ENCODE measurements at regions not wholly inside any gene's neighbourhood (a gene's known extent, or its start where the extent isn't known, plus 50 kb on each side); places are given as distances from the start of the nearest gene placed in this dataset.

DNA sequence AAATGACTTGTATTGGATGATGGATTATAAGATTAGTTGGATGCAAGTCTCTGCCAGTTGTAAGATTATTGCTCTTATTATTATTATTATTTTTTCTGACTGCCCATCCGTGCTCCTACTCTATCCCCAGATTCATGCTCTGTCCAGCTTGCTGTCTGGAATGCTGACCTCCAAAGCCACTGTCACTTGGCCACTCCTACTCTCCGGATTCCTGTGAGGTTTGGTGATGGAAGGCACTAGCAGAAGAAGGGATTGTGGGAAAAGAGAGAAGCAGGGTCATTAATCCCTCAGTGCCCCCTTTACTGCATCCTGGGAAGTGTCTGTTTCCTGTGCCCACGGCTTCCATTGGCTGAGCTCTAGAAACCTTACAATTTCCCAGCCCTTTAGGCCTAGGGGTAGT, 76.3 kb upstream of the IL12B start (continued):
- TF ChIP-seq, protein P1, sequence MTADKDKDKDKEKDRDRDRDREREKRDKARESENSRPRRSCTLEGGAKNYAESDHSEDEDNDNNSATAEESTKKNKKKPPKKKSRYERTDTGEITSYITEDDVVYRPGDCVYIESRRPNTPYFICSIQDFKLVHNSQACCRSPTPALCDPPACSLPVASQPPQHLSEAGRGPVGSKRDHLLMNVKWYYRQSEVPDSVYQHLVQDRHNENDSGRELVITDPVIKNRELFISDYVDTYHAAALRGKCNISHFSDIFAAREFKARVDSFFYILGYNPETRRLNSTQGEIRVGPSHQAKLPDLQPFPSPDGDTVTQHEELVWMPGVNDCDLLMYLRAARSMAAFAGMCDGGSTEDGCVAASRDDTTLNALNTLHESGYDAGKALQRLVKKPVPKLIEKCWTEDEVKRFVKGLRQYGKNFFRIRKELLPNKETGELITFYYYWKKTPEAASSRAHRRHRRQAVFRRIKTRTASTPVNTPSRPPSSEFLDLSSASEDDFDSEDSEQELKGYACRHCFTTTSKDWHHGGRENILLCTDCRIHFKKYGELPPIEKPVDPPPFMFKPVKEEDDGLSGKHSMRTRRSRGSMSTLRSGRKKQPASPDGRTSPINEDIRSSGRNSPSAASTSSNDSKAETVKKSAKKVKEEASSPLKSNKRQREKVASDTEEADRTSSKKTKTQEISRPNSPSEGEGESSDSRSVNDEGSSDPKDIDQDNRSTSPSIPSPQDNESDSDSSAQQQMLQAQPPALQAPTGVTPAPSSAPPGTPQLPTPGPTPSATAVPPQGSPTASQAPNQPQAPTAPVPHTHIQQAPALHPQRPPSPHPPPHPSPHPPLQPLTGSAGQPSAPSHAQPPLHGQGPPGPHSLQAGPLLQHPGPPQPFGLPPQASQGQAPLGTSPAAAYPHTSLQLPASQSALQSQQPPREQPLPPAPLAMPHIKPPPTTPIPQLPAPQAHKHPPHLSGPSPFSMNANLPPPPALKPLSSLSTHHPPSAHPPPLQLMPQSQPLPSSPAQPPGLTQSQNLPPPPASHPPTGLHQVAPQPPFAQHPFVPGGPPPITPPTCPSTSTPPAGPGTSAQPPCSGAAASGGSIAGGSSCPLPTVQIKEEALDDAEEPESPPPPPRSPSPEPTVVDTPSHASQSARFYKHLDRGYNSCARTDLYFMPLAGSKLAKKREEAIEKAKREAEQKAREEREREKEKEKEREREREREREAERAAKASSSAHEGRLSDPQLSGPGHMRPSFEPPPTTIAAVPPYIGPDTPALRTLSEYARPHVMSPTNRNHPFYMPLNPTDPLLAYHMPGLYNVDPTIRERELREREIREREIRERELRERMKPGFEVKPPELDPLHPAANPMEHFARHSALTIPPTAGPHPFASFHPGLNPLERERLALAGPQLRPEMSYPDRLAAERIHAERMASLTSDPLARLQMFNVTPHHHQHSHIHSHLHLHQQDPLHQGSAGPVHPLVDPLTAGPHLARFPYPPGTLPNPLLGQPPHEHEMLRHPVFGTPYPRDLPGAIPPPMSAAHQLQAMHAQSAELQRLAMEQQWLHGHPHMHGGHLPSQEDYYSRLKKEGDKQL (CRISPR knock-in tag; IDR thresholded peaks at IDR 0.05; ENCODE audit: borderline replicate concordance): no peak

DNA sequence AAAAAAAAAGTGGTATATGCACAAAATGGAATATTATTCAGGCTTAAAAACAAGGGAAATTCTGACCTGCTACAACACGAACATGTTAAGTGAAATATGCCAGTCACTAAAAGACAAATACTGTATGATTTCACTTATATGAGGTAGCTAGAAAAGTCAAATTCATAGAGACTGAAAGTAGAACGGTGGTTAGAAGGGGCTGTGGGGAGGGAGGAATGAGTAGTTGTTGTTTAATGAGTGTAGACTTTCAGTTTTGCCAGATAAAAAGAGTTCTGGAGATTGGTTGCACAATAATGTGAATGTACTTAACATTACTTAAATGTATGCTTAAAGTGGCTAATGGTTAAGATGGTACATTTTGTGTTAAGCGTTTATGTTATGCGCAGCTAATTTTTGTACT, 79.5 kb upstream of the IL12B start:
- no peak overlapping the region for H3K9ac ChIP-seq (ENCODE audit: insufficient read depth in 1 of 2, low read depth in 2 of 2, low read length in 2 of 2)
- no peak for FAIRE-seq
- intact Hi-C loops (cut with micrococcal nuclease) (no loop called here), in situ Hi-C loops (cut with MboI) (no loop called here)
- no peak for DNase-seq (ENCODE audit: extremely low read depth in 1 of 4, low spot score in 3 of 4)
- no peaks in the 10 kb centered on the region for H3K4me1 ChIP-seq (replicated peaks in 1 of 2; ENCODE audit: control insufficient read depth in 2 of 2, insufficient read depth in 2 of 2, low read length in 2 of 2)
- H3K9me1 ChIP-seq (ENCODE audit: control insufficient read depth, insufficient read depth, low read length): no peaks in the 10 kb centered on the region
- H3K27ac ChIP-seq (ENCODE audit: extremely low read depth, low read depth, low read length): no peak overlapping the region
- no peaks in the 10 kb centered on the region for H3K36me3 ChIP-seq (ENCODE audit: control insufficient read depth, insufficient read depth, low read length)
- no peak overlapping the region for H2AFZ ChIP-seq (ENCODE audit: low read depth, low read length)
- H3K4me3 ChIP-seq: no peak overlapping the region
- ChIA-PET POLR2A (no interaction called here), CTCF (ENCODE audit: low intra/inter-chr PET ratio) (no interaction called here)
- H3K4me2 ChIP-seq (ENCODE audit: insufficient read depth, low read length): no peak overlapping the region
- ATAC-seq: no peak
- no TSS peak for BruUV-seq (replicated peaks)
- no peaks in the 10 kb centered on the region for H4K20me1 ChIP-seq (replicated peaks; ENCODE audit: control insufficient read depth, insufficient read depth, low read length)
- no peaks in the 10 kb centered on the region for H3K9me3 ChIP-seq (replicated peaks; ENCODE audit: control insufficient read depth, insufficient read depth, low read depth, low read length)
- H3K27me3 ChIP-seq (ENCODE audit: control insufficient read depth in 2 of 2, insufficient read depth in 2 of 2, low read length in 2 of 2): peaks cover 3% of the 10 kb centered on the region in 2 experiments; a peak in 2 of 5 replicates
- 0% methylated on average over 4 of the region's 4 CpGs for WGBS (ENCODE audit: insufficient coverage, low coverage, missing lambda C conversion rate)
- no peaks in the 10 kb centered on the region for H3K79me2 ChIP-seq (ENCODE audit: control insufficient read depth, insufficient read depth, low read length)
- TF ChIP-seq TGIF2 (CRISPR knock-in tag; IDR thresholded peaks at IDR 0.05): no peak
- no peak for TF ChIP-seq KAT2B (IDR thresholded peaks at IDR 0.05; ENCODE audit: low read depth, low read length)
- TF ChIP-seq, protein P2, sequence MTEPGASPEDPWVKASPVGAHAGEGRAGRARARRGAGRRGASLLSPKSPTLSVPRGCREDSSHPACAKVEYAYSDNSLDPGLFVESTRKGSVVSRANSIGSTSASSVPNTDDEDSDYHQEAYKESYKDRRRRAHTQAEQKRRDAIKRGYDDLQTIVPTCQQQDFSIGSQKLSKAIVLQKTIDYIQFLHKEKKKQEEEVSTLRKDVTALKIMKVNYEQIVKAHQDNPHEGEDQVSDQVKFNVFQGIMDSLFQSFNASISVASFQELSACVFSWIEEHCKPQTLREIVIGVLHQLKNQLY (CRISPR knock-in tag; conservative IDR thresholded peaks at IDR 0.05): no peak
- no peak for TF ChIP-seq PTBP1 (IDR thresholded peaks at IDR 0.05; ENCODE audit: low read depth, low read length)
- TF ChIP-seq, protein P3, sequence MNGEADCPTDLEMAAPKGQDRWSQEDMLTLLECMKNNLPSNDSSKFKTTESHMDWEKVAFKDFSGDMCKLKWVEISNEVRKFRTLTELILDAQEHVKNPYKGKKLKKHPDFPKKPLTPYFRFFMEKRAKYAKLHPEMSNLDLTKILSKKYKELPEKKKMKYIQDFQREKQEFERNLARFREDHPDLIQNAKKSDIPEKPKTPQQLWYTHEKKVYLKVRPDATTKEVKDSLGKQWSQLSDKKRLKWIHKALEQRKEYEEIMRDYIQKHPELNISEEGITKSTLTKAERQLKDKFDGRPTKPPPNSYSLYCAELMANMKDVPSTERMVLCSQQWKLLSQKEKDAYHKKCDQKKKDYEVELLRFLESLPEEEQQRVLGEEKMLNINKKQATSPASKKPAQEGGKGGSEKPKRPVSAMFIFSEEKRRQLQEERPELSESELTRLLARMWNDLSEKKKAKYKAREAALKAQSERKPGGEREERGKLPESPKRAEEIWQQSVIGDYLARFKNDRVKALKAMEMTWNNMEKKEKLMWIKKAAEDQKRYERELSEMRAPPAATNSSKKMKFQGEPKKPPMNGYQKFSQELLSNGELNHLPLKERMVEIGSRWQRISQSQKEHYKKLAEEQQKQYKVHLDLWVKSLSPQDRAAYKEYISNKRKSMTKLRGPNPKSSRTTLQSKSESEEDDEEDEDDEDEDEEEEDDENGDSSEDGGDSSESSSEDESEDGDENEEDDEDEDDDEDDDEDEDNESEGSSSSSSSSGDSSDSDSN (IDR thresholded peaks at IDR 0.05; ENCODE audit: borderline replicate concordance in 1 of 2, low read depth in 2 of 2, low read length in 2 of 2): no peak
- no peak for TF ChIP-seq SOX6 (IDR thresholded peaks at IDR 0.05)
- no peak for TF ChIP-seq PHF20 (IDR thresholded peaks at IDR 0.05; ENCODE audit: partially characterized antibody)
- TF ChIP-seq ZNF431 (CRISPR knock-in tag; IDR thresholded peaks at IDR 0.05): no peak
- TF ChIP-seq PHF21A (IDR thresholded peaks at IDR 0.05; ENCODE audit: borderline replicate concordance, low read depth): no peak
